Ovary (tissue), 3 donors: ENCODE measurements at regions not wholly inside any gene's neighbourhood (a gene's known extent, or its start where the extent isn't known, plus 50 kb on each side); places are given as distances from the start of the nearest gene placed in this dataset.

Experiments used
- EP300 ChIP-seq: sonication (generic); formaldehyde crosslinking; IDR thresholded peaks from one replicate; pipeline ENCODE4 v1.6.1; 2017; ENCODE audit warnings: antibody characterized with exemption
- TF ChIP-seq, protein P1 (sequence below), 3 donors: fragments of 450-650 bp in 2 of 3; fragments of 200-600 bp in 1 of 3; IDR thresholded peaks; one replicate each; pipeline versions ENCODE4 v1.5.1 to v1.8.0; 2016 to 2022; ENCODE audit warnings: antibody characterized with exemption in 3 of 3, mild to moderate bottlenecking in 1 of 3
- donor health status: DM: no; HTN: no; CAD: no.

DNA sequence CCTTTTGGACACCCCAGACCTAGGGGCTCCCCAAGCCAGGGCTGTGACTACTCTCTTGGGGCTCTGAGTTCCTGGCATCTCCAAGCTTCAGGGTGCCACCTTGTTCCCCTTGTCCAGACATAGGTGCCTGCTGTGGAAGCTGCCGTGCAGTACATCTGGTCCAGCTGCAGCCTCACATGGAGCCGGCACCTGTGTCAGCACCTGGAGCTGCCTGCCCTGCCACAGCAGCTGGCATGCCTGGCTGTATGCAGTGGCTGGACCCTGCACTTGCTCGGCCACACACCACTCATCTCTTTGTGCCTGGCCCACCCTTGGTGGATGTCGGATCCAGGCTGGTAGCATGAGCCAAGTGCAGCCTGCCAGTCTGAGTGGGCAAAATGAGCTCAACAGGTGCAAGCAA, 775.8 kb downstream of the CDH11 start:
- TF ChIP-seq, protein P1, sequence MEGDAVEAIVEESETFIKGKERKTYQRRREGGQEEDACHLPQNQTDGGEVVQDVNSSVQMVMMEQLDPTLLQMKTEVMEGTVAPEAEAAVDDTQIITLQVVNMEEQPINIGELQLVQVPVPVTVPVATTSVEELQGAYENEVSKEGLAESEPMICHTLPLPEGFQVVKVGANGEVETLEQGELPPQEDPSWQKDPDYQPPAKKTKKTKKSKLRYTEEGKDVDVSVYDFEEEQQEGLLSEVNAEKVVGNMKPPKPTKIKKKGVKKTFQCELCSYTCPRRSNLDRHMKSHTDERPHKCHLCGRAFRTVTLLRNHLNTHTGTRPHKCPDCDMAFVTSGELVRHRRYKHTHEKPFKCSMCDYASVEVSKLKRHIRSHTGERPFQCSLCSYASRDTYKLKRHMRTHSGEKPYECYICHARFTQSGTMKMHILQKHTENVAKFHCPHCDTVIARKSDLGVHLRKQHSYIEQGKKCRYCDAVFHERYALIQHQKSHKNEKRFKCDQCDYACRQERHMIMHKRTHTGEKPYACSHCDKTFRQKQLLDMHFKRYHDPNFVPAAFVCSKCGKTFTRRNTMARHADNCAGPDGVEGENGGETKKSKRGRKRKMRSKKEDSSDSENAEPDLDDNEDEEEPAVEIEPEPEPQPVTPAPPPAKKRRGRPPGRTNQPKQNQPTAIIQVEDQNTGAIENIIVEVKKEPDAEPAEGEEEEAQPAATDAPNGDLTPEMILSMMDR (IDR thresholded peaks at IDR 0.05), result no peak
- no peak for TF ChIP-seq EP300
